ELR (cell line): ENCODE measurements at regions not wholly inside any gene's neighbourhood (a gene's known extent, or its start where the extent isn't known, plus 50 kb on each side); places are given as distances from the start of the nearest gene placed in this dataset.
"Not testable (repeated sequence)": the region's sequence is repeated elsewhere in the genome, so short reads cannot be mapped to it uniquely, and the experiment has no call there.

Experiments used
- DNase-seq: peaks from one replicate; pipeline ENCODE4 v3.0.0-alpha.2; 2015; ENCODE audit warnings: low read depth

DNA sequence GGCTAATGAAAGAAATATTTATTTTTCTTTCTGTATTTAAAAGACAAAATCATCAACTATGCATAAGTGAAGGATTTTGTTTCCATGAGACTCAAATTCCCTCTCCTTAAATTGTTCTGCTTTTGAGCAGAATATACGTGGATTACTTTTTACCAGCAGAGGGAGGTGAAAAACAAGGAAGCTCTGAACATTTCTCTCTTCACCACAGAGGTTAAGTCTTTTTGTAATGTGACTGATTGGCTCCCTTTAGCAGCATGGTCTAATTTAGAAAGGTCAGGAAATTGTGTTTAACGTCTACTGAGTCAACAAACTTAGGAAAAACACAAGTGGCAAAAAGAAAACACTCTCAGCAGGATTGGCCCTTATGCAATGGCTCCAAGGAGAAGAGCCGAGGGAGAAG lies 55.1 kb upstream of the F9 start:
- no peak for DNase-seq

DNA sequence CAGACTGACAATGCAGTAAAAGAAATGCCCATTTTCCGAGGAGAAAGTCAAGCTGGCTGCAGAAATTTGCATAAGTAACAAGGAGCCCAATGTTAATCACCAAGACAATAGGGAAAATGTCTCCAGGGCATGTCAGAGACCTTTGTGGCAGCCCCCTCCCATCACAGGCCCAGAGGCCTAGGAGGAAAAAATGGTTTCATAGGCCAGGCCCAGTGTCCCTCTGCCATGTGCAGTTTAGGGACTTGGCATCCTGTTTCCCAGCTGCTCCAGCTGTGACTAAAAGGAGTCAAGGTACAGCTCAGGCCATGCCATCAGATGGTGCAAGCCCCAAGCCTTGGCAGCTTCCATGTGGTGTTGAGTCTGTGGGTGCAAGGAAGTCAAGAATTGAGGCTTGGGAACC lies 68.6 kb upstream of the F9 start:
- DNase-seq: not testable (repeated sequence)

- no peak for DNase-seq
These were observed 75.8 kb upstream of the F9 start for GRCh38 chrX:139454743-139455142.

DNA sequence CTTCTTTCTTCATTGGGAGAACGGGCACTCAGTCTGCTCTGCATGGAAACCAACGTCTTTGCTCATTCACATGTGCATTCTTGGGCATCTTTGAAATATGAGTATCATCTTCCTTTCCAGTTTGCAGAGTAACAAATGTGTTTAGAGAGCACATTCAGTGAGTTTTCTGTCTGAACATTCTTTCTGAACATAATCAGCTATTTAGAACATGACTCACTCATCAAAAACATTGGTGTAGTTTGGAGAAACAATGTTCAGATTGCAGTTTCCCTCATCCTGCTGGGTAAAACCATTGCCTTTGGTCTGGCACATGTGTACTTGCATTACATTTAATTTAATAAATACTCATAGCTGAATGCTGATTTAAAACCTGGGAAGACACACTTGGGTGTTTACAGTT lies 81.5 kb upstream of the F9 start:
- no peak for DNase-seq

- DNase-seq: no peak
These were observed 83.7 kb upstream of the F9 start for GRCh38 chrX:139446832-139447231.

GRCh38 chrX:139429913-139430312 lies 100.6 kb upstream of the F9 start:
- no peak for DNase-seq

DNA sequence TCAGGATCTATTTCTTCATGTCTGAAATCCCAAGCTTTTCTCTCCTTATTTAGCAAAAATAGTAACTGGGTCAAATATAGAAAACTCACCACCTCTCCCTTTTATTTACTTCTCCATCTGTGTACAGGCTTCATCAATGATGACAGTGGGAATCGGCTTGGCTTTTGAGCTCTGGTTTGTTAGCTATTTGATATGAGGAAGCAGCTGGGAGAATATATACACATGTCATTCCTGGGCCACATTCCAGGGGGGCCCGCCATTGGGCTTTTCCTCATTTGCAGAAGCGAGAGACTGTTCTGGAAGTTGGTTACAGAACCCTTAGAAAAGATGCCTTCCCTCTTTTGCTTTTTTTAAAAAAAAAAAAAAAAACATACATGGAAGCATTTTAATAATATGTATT lies 107.4 kb upstream of the F9 start:
- DNase-seq: no peak

- DNase-seq: not testable (repeated sequence)
These were observed 132.3 kb upstream of the F9 start for GRCh38 chrX:139398258-139398657.

- no peak for DNase-seq
These were observed 142.3 kb upstream of the F9 start for GRCh38 chrX:139388254-139388653.

GRCh38 chrX:139382529-139382928 lies 148.0 kb upstream of the F9 start:
- no peak for DNase-seq

DNA sequence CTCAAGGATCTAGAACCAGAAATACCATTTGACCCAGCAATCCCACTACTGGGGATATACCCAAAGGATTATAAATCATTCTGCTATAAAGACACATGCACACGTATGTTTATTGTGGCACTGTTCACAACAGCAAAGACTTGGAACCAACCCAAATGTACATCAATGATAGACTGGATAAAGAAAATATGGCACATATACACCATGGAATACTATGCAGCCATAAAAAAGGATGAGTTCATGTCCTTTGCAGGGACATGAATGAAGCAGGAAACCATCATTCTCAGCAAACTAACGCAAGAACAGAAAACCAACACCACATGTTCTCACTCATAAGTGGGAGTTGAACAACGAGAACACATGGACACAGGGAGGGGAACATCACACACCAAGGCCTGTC lies 154.0 kb upstream of the F9 start:
- DNase-seq: not testable (repeated sequence)

- DNase-seq: no peak
These were observed 170.2 kb upstream of the F9 start for GRCh38 chrX:139360356-139360755.

- DNase-seq: not testable (repeated sequence)
These were observed 187.9 kb upstream of the F9 start for GRCh38 chrX:139342594-139342991.

- DNase-seq: not testable (repeated sequence)
These were observed 188.5 kb upstream of the F9 start for GRCh38 chrX:139341855-139342593.

DNA sequence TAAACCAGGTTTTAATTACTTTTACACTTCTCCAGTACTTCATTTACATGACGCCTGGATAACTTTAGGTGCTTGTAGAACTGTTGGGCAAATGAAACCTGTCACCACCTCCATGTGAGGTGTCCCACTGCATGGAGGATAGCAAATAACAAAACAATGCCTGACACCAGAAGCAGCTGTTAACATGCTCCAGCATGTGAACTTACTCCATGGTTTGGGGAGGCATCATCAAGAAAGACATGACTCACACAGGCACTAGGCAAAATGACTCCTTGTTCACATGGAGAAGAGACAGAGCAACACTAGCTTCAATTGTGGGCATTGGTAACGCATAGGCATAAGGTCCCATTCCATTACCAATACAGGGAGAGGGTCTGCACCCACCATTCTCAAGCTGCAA lies 198.1 kb upstream of the F9 start:
- no peak for DNase-seq

GRCh38 chrX:139327355-139327754 lies 203.2 kb upstream of the F9 start:
- DNase-seq: no peak

DNA sequence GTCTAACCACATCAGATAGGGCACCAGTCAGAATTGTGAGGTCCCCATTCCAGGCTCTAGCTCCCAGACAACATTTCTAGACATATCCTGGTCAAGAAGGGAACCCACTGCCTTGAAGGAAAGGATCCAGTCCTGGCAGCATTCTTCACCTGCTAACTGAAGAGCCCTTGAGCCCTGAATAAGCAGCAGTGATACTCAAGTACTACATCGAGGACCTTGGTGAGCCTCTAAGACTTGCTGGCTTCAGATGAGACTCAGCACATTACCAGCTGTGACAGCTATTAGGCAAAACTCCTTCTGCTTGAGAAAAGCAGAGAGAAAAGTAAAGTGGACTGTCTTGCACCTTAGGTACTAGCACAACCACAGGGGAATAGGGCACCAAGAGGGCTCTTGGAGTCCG lies 205.8 kb upstream of the F9 start:
- no peak for DNase-seq

GRCh38 chrX:139320661-139321354 lies 209.7 kb upstream of the F9 start:
- DNase-seq: not testable (repeated sequence)

DNA sequence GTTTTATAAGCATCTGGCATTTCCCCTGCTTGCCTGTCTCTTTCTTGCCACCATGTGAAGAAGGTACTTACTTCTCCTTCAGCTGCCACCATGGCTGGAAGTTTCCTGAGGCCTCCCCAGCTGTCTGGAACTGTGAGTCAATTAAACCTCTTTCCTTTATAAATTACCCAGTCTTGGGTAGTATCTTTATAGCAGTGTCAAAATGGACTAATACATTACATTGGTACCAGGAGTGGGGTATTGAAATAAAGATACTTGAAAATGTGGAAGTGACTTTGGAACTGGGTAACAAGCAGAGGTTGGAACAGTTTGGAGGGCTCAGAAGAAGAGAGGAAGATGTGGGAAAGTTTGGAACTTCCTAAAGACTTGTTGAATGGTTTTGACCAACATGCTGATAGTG lies 223.9 kb upstream of the F9 start:
- DNase-seq: not testable (repeated sequence)

- DNase-seq: no peak
These were observed 226.1 kb upstream of the F9 start for GRCh38 chrX:139304471-139304870.

GRCh38 chrX:139299309-139299708 lies 231.2 kb upstream of the F9 start:
- no peak for DNase-seq

- no peak for DNase-seq
These were observed 232.1 kb upstream of the F9 start for GRCh38 chrX:139298437-139298836.

GRCh38 chrX:139297638-139298037 lies 232.9 kb upstream of the F9 start:
- no peak for DNase-seq

DNA sequence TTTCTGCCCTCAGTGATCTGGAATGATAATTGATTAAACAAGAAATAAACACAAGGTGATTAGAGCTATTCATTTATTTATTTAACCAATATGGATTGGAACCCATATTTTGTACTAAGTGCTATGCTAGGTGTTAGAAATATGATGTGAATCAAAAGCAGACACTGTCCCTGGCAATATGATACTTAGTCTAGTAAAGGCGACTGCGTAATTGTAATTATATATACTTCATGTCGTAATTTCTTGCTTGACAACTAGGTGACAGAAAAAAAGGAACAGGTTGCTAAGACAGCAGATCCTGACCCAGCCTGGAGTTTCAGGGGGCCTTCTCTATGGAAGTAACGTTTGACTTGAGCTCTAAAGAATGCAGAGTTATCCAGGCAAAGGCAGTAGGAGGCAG lies 236.5 kb upstream of the F9 start:
- DNase-seq: no peak
